ENCODE measurements at regions not wholly inside any gene's neighbourhood (a gene's known extent, or its start where the extent isn't known, plus 50 kb on each side); places are given as distances from the start of the nearest gene placed in this dataset.
"Not testable (repeated sequence)": the region's sequence is repeated elsewhere in the genome, so short reads cannot be mapped to it uniquely, and the experiment has no call there.

DNA sequence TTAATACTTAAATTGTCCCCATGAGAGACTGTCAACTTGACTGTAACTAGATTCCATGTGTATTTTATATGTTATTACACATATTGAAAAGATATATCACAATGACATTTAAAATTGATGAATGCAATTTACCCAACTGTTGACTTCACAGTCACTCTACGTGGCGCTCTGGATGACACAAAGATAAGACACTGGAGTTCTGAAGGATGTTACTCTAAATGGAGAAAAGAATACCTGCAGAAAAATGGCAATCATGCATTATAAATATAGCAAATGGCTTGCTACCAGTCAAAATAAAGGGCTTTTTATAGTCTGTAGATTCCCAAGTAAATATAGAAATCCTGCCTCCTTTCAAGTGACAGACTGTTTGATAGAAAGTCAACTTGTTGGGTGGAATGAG, 143.6 kb upstream of the KLF6 start:
- no peak for DNase-seq (ENCODE audit: low read depth, low spot score)
- no peak overlapping the region for H3K27ac ChIP-seq

DNA sequence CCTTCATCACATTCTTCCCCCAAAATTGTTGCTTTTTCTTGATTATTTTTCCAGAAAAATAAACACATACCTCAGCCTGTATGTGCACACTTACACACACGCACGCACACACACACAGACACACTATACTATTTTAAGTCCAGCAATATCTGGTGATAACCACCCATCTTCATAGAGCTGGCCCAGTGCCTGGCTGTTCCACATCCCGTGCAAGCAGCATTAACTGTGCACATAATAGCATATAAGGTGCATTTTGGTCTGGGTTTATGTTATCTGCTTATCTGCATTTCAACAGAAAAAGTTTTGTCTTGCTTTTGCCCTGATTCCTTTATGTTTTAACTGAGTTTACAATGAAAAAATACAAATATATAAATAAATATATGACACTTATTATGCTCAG, 143.1 kb upstream of the KLF6 start:
- no peak for DNase-seq (ENCODE audit: low read depth, low spot score)
- H3K27ac ChIP-seq = no peak overlapping the region

DNA sequence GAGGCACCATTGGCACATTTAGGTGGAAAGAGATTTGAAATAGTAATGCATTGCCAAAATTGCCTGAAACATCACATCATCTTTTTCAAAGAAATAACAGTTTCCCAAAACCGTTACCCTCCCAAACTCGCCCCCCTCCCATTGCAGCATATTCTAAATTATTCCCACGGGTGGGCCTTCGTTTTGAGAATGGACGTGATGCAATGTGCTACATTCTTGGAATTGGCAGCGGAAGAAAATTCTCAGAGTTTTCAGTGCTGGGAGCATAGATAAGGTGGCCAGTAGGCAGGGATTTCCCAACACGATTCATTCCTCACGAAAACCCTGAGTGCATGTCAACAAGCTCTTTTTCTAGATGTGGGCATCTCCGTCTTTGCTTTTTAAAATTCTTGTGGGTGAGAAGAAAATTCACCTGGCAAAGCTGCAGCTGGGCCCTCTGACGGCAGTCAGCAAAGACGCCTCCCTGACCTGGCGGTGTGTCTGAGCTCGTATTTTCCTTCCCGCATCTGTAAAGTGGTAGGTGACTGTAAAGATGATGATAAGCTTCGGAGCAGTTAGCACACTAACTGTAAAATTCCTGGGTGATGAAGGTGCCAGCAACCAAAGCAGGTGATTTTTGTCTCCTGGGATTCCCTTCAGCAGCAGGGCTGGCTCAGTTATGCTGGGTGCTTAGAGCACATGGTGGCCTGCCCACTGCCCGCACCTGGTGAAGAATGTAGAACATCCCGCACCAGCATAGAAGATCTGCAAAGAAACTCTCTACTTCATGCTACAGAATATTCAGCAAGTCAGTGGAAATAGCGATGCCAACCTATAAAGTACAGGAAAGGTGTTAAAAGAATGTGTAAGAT, 141.9 kb upstream of the KLF6 start:
- peak overlapping the region; percentile 93 for H3K27ac ChIP-seq
- no peak for DNase-seq (ENCODE audit: low read depth, low spot score)

DNA sequence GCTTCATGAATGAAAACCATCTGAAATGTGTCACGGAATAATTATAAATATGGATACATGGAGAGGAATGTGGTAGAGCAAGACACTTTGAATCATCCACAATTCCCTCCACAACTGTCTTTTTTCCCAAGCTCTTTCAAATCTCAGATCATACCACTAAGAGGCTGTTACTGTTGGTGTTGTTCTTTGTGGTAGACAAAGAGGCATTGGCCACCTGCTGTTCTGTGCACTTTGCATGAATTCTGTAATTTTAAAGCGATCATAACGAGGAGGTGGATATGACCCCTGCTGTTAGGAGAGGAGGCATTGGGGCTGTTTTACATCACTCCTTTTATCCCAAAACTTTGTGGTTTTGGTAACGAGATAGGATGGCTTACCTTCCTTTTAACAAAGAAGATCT, 141.2 kb upstream of the KLF6 start:
- peak overlapping the region; percentile 93 for H3K27ac ChIP-seq
- no peak for DNase-seq (ENCODE audit: low read depth, low spot score)

DNA sequence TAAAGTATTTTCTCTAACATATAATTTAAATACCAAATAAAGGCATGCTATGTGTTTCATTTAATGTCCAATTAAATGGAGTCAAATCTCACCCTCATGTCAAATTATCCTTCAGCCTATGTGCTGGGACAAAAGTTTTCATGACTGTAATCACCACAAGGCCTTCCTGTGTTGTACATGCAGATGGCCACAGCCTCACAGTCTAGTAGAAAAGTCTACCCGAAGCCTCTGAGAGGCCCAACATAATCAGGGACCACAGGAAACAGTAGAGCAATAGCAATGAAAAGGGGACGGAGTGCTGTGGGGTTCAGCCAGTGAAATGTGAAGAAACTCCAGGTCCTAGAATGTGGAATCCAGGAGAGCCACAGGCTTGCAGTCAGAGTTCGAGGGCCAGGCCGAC, 140.2 kb upstream of the KLF6 start:
- DNase-seq (ENCODE audit: low read depth, low spot score) = no peak
- peak overlapping the region; percentile 93 for H3K27ac ChIP-seq

DNA sequence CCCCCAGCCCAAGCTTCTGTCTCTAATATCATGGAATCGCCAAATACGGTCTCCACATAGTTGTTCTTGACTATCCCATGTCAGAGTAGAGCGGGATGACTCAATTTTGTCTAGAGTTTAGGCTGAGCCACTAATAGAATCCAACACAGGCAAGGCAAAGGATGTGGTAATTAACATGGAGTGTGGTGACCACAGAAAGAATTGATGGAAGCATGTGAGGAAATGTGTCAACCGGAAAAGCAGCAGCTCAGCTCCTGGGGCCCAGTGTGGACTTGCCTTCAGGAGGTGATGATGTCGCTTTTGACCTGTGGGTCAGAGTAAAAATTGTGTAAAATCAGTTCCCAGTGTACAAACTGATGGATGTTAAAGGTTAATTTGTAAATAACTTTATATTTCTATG, 139.3 kb upstream of the KLF6 start:
- DNase-seq (ENCODE audit: low read depth, low spot score) = peak; percentile 93
- H3K27ac ChIP-seq = peak overlapping the region; percentile 93

DNA sequence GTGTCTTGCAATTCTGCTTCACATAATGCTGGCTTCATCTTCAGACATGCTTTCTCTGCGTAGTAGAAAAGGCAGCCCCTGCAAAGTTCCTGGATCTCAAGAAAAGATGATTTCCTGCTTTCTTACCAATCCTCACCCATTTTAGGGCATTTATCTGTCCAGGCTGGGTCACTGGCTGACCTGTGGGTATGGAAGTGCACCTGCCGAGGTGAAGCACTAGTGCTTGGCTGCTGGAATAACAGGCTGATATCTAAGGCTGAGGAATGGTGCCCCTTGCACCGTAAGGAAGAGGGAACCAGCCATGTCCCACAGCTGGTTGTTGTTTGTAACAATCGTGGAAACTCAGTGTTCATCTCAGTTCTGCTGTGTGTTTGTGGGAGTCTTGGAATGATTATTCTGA, 138.0 kb upstream of the KLF6 start:
- no peak for DNase-seq (ENCODE audit: low read depth, low spot score)
- peak overlapping the region; percentile 93 for H3K27ac ChIP-seq

DNA sequence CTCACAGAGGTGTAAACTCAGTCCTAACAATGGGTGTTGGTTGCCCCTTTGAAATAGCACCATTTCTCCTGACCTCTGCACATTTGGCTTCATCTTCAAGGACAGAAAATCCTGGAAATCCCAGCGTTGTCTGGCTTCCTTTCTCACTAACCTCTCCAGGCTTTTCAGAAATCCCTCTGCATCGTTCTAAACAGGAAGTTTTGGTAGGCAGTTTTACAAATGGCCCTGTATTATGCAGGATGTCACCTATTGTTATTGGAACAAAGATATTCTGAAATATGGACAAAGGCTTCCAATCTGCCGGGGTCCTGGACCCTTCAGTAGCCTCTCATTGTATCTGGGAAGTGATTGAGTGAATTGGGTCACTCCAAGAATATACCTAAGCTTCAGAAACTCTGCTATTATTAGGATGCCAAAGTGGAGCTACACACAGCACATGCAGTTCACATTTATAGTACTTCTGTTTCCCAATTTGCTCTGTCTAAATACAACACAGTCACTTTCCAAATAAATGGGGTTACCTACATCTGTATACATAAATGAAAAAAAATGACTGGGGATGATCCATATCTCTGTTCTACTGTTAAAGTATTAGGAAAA, 134.8 kb upstream of the KLF6 start:
- no peak for DNase-seq (ENCODE audit: low read depth, low spot score)
- H3K27ac ChIP-seq = no peak overlapping the region

DNA sequence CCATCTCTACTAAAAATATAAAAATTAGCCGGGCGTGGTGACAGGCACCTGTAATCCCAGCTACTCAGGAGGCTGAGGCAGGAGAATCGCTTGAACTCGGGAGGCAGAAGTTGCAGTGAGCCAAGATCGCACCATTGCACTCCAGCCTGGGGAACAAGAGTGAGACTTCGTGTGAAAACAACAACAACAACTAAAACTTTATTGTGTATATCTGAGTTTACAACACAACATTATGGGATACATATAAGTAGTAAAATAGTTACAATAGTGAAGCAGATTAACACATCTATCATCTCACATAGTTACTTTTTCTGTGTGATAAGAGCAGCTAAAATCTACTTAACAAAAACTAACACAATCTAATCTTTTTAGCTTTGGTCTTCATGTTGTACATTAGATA, 132.4 kb upstream of the KLF6 start:
- H3K27ac ChIP-seq; DNase-seq (ENCODE audit: low read depth, low spot score): not testable (repeated sequence)

DNA sequence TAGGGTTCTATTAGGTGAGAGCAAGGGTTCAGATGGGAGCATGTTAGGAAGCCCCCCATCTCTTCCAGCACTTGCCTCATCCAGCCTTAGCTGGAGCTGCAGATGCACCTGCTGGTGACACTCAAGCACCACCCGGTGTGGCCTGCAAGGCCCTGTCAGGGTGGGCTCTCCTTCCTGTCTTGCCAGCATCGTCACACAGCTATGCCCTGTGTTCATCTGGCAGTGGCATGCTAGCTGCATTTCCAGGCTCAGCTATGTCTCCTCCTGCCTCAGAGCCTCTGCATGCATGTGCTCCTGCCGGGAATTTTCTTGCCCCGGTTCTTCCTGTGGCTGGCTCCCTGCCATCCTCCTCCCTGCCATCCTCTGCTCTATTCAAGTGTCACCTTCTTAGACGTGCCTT, 129.7 kb upstream of the KLF6 start:
- no peak for DNase-seq (ENCODE audit: low read depth, low spot score)
- no peak overlapping the region for H3K27ac ChIP-seq

DNA sequence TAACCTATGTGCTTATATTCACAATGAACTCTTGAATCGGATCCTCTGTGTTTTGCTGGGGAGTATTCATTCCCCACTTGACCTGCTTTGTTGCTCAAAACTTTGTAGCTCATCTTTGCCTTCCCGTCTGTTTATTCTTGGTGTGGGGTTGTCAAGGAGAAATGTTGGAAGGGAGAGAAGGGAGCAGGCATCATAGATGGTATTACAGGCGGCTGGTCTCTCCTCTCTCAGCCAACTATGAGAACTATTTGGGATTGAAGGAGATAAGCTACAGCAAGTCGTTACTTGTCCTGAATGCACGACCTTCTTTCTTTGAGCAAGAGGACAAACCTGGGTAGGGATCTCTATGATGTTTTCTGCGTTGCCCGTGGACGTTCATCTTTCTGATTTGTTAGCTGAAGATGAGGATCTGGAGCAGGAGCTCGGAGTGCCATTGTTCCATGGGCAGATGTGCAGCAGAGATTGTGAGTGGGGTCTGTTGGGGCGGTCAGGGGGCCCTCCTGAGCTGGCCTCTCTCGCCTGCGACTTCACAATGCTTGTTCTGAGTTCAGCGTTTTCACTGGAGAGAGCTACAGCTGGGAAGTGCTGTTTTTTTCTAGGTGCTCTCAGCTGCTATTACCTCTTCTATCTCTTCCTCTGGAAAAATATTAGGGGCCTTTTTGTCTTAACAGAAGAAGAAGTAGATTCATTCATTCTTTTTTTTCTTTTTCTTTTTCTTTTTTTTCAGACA, 126.9 kb upstream of the KLF6 start:
- peak overlapping the region; percentile 34 for H3K27ac ChIP-seq
- no peak for DNase-seq (ENCODE audit: low read depth, low spot score)

DNA sequence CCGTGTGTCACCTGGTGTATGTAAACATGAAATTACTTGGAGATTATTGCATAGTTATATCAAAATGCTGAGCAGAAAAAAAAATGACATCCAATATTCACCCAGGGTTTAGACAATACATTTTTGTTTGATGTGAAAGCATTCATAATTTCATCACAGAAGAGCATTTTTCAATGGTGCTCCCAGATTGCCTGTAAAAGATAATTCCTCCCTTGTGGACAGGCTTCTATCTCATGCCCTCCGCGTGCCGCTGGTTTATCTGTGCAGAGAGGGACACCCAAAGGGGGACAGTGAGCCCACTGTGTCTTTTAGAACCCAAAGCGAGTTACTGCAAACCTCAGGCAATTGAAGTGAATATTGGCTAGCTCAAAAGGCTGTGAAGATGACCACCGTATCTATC, 126.2 kb upstream of the KLF6 start:
- no peak for DNase-seq (ENCODE audit: low read depth, low spot score)
- H3K27ac ChIP-seq = peak overlapping the region; percentile 34

DNA sequence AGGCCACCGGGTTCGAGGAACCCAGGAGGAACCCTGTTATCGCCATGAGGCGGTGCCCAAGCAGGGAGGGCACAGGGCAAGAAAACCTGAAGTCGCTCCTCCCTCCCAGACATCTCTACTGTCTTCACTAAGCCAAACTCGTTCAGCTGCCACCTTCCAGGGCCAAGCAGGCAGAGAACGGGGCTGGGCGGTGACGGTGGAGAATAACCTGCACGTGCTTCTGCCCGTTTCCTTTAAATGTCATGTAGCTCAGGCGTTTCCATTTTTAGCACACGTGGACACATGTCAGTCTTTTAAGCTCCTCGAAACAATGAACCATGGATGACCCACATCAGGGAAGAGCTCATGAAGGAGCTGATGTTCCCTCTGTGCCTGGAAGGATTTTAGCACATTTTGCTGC, 124.3 kb upstream of the KLF6 start:
- no peak overlapping the region for H3K27ac ChIP-seq
- no peak for DNase-seq (ENCODE audit: low read depth, low spot score)

DNA sequence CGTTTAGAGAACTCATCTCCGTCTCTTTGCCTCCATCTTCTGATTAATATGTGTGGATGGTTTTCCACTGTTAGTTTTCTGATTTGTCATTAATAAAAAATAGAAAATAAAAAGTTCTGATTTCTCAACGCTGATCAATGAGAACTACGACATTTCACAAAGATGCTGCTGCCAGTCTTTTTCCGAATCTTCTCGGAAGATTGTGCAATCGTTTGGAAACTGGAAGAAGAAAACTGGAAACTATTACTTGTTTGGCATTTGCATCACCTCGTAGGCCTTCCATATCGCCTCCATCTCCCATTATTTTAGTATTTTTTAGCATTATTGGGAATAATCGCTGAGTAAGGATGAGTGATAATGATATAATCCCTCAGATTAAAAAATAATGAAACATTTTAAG, 123.2 kb upstream of the KLF6 start:
- H3K27ac ChIP-seq = no peak overlapping the region
- no peak for DNase-seq (ENCODE audit: low read depth, low spot score)

DNA sequence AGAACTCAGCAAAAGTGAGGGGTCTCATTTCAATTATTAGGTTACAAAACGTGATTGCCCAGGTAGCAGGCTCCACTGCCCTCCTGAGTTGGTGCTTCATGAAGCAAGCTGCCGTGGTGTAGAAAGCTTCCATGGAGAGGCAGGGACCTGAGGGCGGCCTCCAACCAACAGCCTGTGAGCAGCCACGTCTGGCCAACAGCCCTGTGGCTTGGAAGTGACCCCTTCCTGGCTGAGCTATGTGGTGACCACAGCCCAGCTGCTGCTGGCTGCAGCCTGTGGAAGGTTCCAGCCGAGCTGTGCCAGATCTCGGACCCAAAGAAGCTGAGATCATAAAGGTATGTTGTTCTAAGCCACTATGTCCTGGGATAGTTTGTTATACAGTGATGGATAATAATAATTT, 122.5 kb upstream of the KLF6 start:
- H3K27ac ChIP-seq = no peak overlapping the region
- no peak for DNase-seq (ENCODE audit: low read depth, low spot score)

DNA sequence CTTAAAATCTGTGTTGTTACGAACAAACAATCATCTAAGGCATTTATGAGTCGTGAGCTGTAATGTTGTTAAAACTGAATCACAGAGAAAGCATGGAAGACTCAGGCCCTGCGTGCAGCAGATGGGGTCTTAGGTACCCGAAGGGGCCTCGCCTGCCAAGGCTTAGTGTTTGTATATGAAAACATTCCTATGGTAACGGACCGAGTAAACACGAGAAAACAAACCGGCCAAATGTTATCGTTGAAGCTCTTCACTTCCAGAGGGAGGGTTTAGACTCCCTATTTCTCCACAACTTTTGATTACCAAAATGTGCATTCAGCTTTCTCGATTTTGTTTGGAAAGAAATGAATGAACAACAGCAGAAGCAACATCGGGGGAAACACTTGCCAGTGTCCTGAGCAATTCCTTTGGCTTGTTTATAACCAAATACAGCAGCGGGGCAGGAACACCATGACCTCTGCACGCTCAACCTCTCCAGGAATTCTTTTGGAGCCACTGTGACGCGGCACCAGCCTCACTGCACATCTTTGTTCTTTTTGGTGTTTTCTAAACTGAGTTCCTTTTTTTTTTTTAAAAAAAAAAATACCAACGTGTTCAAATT, 121.6 kb upstream of the KLF6 start:
- H3K27ac ChIP-seq = no peak overlapping the region
- DNase-seq (ENCODE audit: low read depth, low spot score) = no peak

DNA sequence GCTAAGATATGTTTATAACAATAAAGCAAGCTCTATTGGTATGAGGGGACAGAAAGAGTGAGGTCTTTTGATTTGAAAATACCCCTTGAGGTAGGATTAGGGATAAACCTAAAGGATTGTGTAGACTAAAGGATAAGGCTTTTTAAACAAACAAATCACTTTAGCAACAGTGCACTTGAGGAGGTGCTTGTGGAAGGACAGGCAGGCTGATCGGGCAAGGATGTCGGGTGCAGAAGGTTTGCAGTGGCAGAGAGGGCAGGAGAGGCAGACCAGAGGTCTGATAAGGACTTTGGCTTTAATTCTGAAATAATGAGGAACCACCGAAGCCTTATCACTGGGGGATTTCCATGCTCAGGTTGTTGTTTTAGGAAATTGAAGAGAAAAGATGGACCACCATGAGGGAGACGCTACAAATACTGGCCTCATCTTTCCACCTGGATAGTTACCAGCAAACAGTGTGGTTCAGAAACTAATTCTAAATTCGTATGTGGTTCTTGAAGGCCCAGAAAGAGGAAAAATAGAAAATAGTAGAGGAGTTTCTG, 119.5 kb upstream of the KLF6 start:
- no peak overlapping the region for H3K27ac ChIP-seq
- no peak for DNase-seq (ENCODE audit: low read depth, low spot score)

DNA sequence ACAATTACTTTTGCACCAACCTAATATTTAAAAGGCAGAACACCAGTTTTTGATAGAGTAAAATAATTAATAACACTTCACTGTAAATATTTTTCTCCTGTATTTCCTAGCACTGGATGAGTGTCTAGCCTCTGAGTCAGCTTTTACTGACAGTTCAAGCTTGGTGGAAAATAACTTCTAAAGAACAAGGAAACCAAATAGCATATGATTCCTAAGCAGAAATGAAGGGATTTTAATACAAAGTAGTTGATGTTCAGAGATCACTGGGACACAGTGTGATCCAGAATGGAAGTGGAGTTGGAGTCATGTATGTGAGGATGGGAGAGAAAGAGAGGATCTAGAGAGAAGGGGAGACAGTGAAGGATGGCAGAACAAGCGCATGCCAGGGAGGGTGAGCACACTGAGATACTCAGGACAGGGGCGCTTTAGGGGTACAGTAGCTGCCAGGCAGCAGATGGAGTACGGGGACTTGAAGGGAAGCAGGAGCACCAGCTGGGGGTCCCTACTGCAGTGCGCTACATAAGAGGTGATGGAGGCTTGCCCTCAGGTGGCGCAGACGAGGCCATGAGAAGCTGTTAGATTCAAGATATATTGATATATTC, 117.9 kb upstream of the KLF6 start:
- H3K27ac ChIP-seq = peak overlapping the region; percentile 41
- no peak for DNase-seq (ENCODE audit: low read depth, low spot score)

DNA sequence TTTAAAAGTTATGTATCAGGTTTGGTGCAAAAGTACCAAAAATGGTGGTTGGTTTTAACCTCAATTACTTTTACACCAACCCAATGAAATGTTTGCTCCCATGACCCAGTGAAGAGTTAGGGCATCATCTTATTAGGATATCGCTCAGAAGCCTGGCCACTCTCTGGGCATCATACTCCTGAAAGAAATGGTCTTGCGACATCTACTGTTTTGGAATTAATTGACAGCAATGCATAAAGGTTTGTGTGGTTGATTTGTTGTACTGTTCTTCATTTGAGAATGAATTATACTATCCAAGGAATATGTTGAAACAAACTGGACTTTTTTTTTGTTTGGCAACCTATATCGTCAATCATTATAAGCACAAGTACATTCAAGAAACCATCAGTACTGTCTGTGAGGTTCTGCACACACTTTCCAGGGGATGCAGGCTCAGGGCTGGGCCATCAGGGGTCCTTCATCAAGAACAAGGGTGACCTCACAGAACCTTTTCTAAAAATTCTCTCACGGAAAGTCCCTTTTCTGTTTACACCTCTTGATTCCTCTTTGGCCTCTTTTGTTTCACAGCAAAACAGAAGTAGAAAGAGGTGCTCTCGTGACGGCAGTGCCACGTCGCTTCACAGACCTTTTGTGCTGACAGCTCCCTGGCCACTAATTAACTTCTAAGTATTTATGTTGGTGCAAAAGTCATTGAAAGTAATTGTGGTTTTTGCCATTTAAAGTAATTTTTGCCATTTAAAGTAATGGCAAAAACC, 117.2 kb upstream of the KLF6 start:
- H3K27ac ChIP-seq = peak overlapping the region; percentile 41
- no peak for DNase-seq (ENCODE audit: low read depth, low spot score)

DNA sequence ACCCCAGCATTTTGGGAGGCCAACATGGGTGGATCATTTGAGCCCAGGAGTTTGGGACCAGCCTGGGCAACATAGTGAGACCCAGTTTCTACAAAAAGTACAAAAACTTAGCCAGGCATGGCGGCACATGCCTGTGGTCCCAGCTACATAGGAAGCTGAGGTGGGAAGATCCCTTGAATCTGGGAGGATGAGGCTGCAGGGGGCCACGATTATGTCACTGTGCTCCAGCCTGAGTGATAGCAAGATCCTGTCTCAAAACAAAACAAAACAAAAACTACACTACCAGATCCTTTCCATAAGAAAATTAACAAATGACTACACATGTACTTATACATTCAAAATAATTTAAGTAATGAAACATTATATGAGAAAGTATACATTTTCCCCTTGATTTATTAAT, 116.4 kb upstream of the KLF6 start:
- no peak for DNase-seq (ENCODE audit: low read depth, low spot score)
- H3K27ac ChIP-seq = no peak overlapping the region

Data from epithelial cell of prostate (primary cell).